Esophagus squamous epithelium (tissue), 4 donors: ENCODE measurements at regions not wholly inside any gene's neighbourhood (a gene's known extent, or its start where the extent isn't known, plus 50 kb on each side); places are given as distances from the start of the nearest gene placed in this dataset.

Source experiments
- CTCF ChIP-seq, 6 experiments: fragments of 450-650 bp in 4 of 6; fragments of 200-600 bp in 2 of 6; sonication (generic) in 2 of 6; IDR thresholded peaks; one replicate each; pipeline ENCODE4 v1.5.1; 2016 to 2019; ENCODE audit warnings: antibody characterized with exemption in 6 of 6, mild to moderate bottlenecking in 4 of 6, moderate library complexity in 4 of 6
- POLR2A ChIP-seq, 4 donors: fragments of 450-650 bp; IDR thresholded peaks; one replicate each; pipeline ENCODE4 v1.6.1; 2017; ENCODE audit warnings: antibody characterized with exemption in 4 of 4, mild to moderate bottlenecking in 4 of 4, moderate library complexity in 3 of 4

- no peak for TF ChIP-seq CTCF (IDR thresholded peaks at IDR 0.05)
- no peak for TF ChIP-seq POLR2A (IDR thresholded peaks at IDR 0.05)
Observed at GRCh38 chr2:238975408-238975807, 127.5 kb downstream of the TWIST2 start.
